Endodermal cell (in vitro differentiated cells): ENCODE measurements at regions not wholly inside any gene's neighbourhood (a gene's known extent, or its start where the extent isn't known, plus 50 kb on each side); places are given as distances from the start of the nearest gene placed in this dataset.
A peak's percentile ranks its signal among the peaks of the same experiment; 100 is the strongest.

ENCODE experiments used
- DNase-seq: peaks from one replicate; pipeline ENCODE4 v3.0.0-alpha.2; 2017
- H3K27ac ChIP-seq: 2 replicates; pipeline ENCODE4 v1.5.1; 2013; ENCODE audit warnings: mild to moderate bottlenecking, low read depth, low read length, moderate library complexity
- H3K27me3 ChIP-seq: 2 replicates; pipeline ENCODE4 v1.6.1; 2013; ENCODE audit warnings: mild to moderate bottlenecking, low read length, moderate library complexity; ENCODE audit not compliant: insufficient read depth, control insufficient read depth, poor library complexity, severe bottlenecking
- H3K36me3 ChIP-seq: 2 replicates; pipeline ENCODE4 v1.7.0; 2013; ENCODE audit warnings: mild to moderate bottlenecking, low read length, moderate library complexity; ENCODE audit not compliant: control insufficient read depth, insufficient read depth
- H3K4me1 ChIP-seq: one replicate; pipeline ENCODE4 v1.7.0; 2013; ENCODE audit warnings: low read length; ENCODE audit not compliant: control insufficient read depth, insufficient read depth
- H3K4me3 ChIP-seq: 2 replicates; pipeline ENCODE4 v1.5.1; 2013; ENCODE audit warnings: mild to moderate bottlenecking, low read length, moderate library complexity
- H3K9ac ChIP-seq: 2 replicates; pipeline ENCODE4 v1.6.1; 2013; ENCODE audit warnings: mild to moderate bottlenecking, low read length, moderate library complexity; ENCODE audit not compliant: poor library complexity, severe bottlenecking; ENCODE audit errors: extremely low read depth
- H3K9me3 ChIP-seq: 2 replicates; pipeline ENCODE4 v1.6.1; 2013; ENCODE audit warnings: mild to moderate bottlenecking, low read length, moderate library complexity; ENCODE audit not compliant: control insufficient read depth
- H3K27ac Mint-ChIP-seq: 2 replicates; pipeline ENCODE4 v1.8.0; 2020; ENCODE audit warnings: mixed read lengths
- H3K27me3 Mint-ChIP-seq: 2 replicates; pipeline ENCODE4 v1.8.0; 2021; ENCODE audit warnings: mild to moderate bottlenecking, mixed read lengths; ENCODE audit not compliant: insufficient read depth
- H3K36me3 Mint-ChIP-seq: 2 replicates; pipeline ENCODE4 v1.8.0; 2020; ENCODE audit warnings: low read depth, mixed read lengths
- H3K4me1 Mint-ChIP-seq: 2 replicates; pipeline ENCODE4 v1.8.0; 2020; ENCODE audit warnings: mixed read lengths
- H3K4me3 Mint-ChIP-seq: 2 replicates; pipeline ENCODE4 v1.8.0; 2020; ENCODE audit warnings: mild to moderate bottlenecking, moderate library complexity, mixed read lengths
- H3K9me3 Mint-ChIP-seq: 2 replicates; pipeline ENCODE4 v1.8.0; 2020; ENCODE audit warnings: mild to moderate bottlenecking, mixed read lengths
- WGBS, 2 experiments: methylation state at CpG; one replicate each; pipeline versions ENCODE4 v1.1.5 to v1.1.7; 2013; ENCODE audit warnings: missing lambda C conversion rate in 2 of 2, mixed read lengths in 1 of 2; ENCODE audit not compliant: insufficient coverage in 1 of 2, insufficient read length in 1 of 2; 5-methylcytosine and 5-hydroxymethylcytosine counted together
- TF ChIP-seq, protein P1 (sequence below): fragments of 200-600 bp; sonication (generic); conservative IDR thresholded peaks from 2 replicates; pipeline ENCODE4 v1.5.0; 2021; ENCODE audit warnings: antibody characterized with exemption, mild to moderate bottlenecking

DNA sequence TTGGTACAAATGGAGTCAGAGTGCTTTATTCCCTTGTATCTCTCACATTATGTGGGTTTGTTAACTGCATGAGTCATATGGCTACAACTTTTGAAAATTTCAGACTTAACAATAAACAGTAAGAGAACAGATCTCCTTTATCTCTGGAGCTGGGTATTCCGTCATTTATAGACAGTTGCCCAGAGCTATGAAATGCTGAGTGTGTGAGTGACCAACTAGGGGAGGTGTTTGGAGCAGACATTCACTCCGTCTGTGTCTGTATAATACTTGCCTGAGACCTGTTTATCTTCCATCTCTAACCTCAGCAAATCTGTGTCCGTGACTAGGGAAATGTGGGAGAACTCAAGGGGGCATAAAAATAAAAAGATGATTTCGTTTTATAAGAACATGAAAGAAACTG, 279.9 kb upstream of the FAR2 start:
- DNase-seq: no peak
- Mint-ChIP-seq H3K27me3 (no peaks in the 10 kb centered on the region), H3K4me1 (peaks cover 16% of the 10 kb centered on the region), H3K4me3 (no peak overlapping the region), H3K27ac (no peak overlapping the region), H3K36me3 (no peaks in the 10 kb centered on the region), H3K9me3 (no peaks in the 10 kb centered on the region)
- no peaks in the 10 kb centered on the region for H3K4me1 ChIP-seq
- WGBS, 2 experiments: 88% methylated on average over 4 of the region's 4 CpGs; no CpG with 5 or more reads in 1 of the 2 experiments
- H3K9ac ChIP-seq: no peak overlapping the region
- H3K27ac ChIP-seq: no peak overlapping the region
- TF ChIP-seq, protein P1, sequence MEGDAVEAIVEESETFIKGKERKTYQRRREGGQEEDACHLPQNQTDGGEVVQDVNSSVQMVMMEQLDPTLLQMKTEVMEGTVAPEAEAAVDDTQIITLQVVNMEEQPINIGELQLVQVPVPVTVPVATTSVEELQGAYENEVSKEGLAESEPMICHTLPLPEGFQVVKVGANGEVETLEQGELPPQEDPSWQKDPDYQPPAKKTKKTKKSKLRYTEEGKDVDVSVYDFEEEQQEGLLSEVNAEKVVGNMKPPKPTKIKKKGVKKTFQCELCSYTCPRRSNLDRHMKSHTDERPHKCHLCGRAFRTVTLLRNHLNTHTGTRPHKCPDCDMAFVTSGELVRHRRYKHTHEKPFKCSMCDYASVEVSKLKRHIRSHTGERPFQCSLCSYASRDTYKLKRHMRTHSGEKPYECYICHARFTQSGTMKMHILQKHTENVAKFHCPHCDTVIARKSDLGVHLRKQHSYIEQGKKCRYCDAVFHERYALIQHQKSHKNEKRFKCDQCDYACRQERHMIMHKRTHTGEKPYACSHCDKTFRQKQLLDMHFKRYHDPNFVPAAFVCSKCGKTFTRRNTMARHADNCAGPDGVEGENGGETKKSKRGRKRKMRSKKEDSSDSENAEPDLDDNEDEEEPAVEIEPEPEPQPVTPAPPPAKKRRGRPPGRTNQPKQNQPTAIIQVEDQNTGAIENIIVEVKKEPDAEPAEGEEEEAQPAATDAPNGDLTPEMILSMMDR: no peak
- no peaks in the 10 kb centered on the region for H3K36me3 ChIP-seq
- no peak overlapping the region for H3K4me3 ChIP-seq
- no peaks in the 10 kb centered on the region for H3K27me3 ChIP-seq
- H3K9me3 ChIP-seq: no peaks in the 10 kb centered on the region

DNA sequence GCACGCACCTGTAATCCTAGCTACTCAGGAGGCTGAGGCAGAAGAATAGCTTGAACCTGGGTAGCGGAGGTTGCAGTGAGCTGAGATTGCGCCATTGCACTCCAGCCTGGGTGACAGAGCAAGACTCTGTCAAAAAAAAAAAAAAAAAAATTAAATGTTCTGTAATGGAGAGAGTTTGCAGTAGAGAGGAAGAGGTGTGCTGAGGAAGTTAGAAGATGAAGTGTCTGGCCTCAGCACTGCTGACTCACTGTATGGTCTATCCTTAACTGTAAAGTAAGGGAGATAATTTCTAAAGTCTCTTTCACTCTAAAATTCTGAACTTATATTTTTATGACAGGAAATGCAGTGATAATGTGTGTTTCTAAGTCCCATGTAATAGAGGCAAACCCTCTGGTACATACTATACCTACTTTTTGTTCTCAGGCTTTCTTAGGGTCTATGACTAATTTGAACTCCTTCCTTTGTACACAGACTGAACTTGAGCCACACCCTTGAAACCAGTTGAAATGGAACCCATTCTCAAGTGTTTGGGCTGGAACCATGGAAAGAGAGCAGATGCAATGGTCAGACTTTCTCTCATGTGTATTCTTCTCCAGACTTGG, 278.1 kb upstream of the FAR2 start:
- 67 to 93% methylated on average over 2 to 3 of the region's 3 CpGs for WGBS, 2 experiments
- H3K27me3 Mint-ChIP-seq: no peaks in the 10 kb centered on the region
- DNase-seq: no peak
- H3K4me3 Mint-ChIP-seq: no peak overlapping the region
- TF ChIP-seq, protein P1: no peak
- no peaks in the 10 kb centered on the region for H3K36me3 Mint-ChIP-seq
- peaks cover 16% of the 10 kb centered on the region for H3K4me1 Mint-ChIP-seq
- Histone ChIP-seq H3K27me3 (no peaks in the 10 kb centered on the region), H3K27ac (no peak overlapping the region), H3K36me3 (no peaks in the 10 kb centered on the region), H3K9ac (no peak overlapping the region), H3K4me1 (no peaks in the 10 kb centered on the region), H3K9me3 (no peaks in the 10 kb centered on the region), H3K4me3 (no peak overlapping the region)
- no peak overlapping the region for H3K27ac Mint-ChIP-seq
- H3K9me3 Mint-ChIP-seq: no peaks in the 10 kb centered on the region

DNA sequence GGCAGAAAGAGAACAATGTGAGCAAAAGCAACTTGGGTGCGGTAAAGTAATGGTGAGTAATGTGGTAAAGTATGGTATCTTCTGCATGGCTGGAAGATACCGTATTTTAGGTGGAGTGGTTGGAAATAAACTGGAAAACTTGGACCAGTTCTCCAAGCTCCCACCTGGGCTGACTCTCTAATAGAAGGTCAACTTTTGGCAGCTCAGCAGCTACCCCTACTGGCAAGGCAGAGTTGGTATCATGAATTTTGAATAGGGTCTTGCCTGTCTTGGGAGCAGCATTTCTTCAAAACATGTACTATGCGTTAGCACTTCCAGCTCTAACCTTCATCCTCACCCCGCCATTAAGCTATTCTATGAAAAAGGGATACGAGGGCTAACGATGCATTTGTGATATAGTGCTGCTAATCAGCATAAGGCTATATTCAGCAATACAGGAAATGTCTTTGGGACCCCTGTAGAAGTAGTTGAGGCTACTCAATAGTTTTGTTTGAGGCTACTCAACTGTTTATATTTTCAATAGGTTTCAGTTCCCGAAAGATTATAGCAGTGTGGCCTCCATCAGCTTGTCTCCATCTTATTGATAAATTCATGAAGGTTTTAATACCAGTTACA, 276.3 kb upstream of the FAR2 start:
- no peaks in the 10 kb centered on the region for H3K36me3 Mint-ChIP-seq
- Histone ChIP-seq H3K9me3 (no peaks in the 10 kb centered on the region), H3K9ac (no peak overlapping the region), H3K4me1 (no peaks in the 10 kb centered on the region), H3K4me3 (no peak overlapping the region), H3K27me3 (no peaks in the 10 kb centered on the region), H3K27ac (no peak overlapping the region), H3K36me3 (no peaks in the 10 kb centered on the region)
- WGBS, 2 experiments: 43 to 81% methylated on average over 2 to 7 of the region's 7 CpGs
- no peak overlapping the region for H3K27ac Mint-ChIP-seq
- no peak overlapping the region for H3K4me3 Mint-ChIP-seq
- TF ChIP-seq, protein P1: peak; percentile 99
- peak; percentile 96 for DNase-seq
- H3K9me3 Mint-ChIP-seq: no peaks in the 10 kb centered on the region
- H3K27me3 Mint-ChIP-seq: no peaks in the 10 kb centered on the region
- peaks cover 16% of the 10 kb centered on the region for H3K4me1 Mint-ChIP-seq
